ENCODE measurements at regions not wholly inside any gene's neighbourhood (a gene's known extent, or its start where the extent isn't known, plus 50 kb on each side); places are given as distances from the start of the nearest gene placed in this dataset.

- no peak for TF ChIP-seq CTCF (IDR thresholded peaks at IDR 0.05)
- no peak for TF ChIP-seq POLR2AphosphoS5 (IDR thresholded peaks at IDR 0.05)
Observed at GRCh38 chr16:76906552-76906951, 284.4 kb upstream of the MON1B start.

Measured in stomach (tissue), 4 donors.